NCI-H1930 (cell line): ENCODE measurements at regions not wholly inside any gene's neighbourhood (a gene's known extent, or its start where the extent isn't known, plus 50 kb on each side); places are given as distances from the start of the nearest gene placed in this dataset.

ENCODE experiments used
- DNase-seq, 2 experiments: peaks; one replicate each; lab custom pipeline; 2025; lab: John Stamatoyannopoulos, UW

- no peak for DNase-seq
These were observed 50.0 kb upstream of the BET1 start for GRCh38 chr7:94054130-94054529.

GRCh38 chr7:94055963-94056362 is 51.8 kb upstream of the BET1 start:
- no peak for DNase-seq

- DNase-seq, result no peak
These were observed 52.6 kb upstream of the BET1 start for GRCh38 chr7:94056796-94057207.

- no peak for DNase-seq
These were observed 53.8 kb upstream of the BET1 start for GRCh38 chr7:94057955-94058354.

- no peak for DNase-seq
These were observed 55.6 kb upstream of the BET1 start for GRCh38 chr7:94059746-94060145.

GRCh38 chr7:94060752-94061151 is 56.6 kb upstream of the BET1 start:
- DNase-seq, result no peak

GRCh38 chr7:94061326-94061725 is 57.2 kb upstream of the BET1 start:
- no peak for DNase-seq

GRCh38 chr7:94062372-94062771 is 58.2 kb upstream of the BET1 start:
- no peak for DNase-seq

- DNase-seq, result no peak
These were observed 60.5 kb upstream of the BET1 start for GRCh38 chr7:94064541-94065191.

GRCh38 chr7:94067047-94067446 is 62.9 kb upstream of the BET1 start:
- DNase-seq, result no peak

GRCh38 chr7:94067506-94067905 is 63.4 kb upstream of the BET1 start:
- no peak for DNase-seq

- DNase-seq, result no peak
These were observed 65.1 kb upstream of the BET1 start for GRCh38 chr7:94069162-94069739.

- DNase-seq, result no peak
These were observed 76.4 kb upstream of the BET1 start for GRCh38 chr7:94080551-94080950.

GRCh38 chr7:94082126-94082525 is 78.0 kb upstream of the BET1 start:
- no peak for DNase-seq

GRCh38 chr7:94087664-94088352 is 83.7 kb upstream of the BET1 start:
- peak; percentile 38 to 70 for DNase-seq

GRCh38 chr7:94088560-94088959 is 84.4 kb upstream of the BET1 start:
- DNase-seq, result no peak

GRCh38 chr7:94089806-94090205 is 85.7 kb upstream of the BET1 start:
- no peak for DNase-seq

- DNase-seq, result no peak
These were observed 88.8 kb upstream of the BET1 start for GRCh38 chr7:94092980-94093379.

- no peak for DNase-seq
These were observed 90.1 kb upstream of the BET1 start for GRCh38 chr7:94094298-94094697.

- DNase-seq, result no peak
These were observed 91.3 kb upstream of the BET1 start for GRCh38 chr7:94095316-94096009.

- no peak for DNase-seq
These were observed 95.5 kb upstream of the BET1 start for GRCh38 chr7:94099679-94100078.

- no peak for DNase-seq
These were observed 96.7 kb upstream of the BET1 start for GRCh38 chr7:94100723-94101345.
